ENCODE measurements at regions not wholly inside any gene's neighbourhood (a gene's known extent, or its start where the extent isn't known, plus 50 kb on each side); places are given as distances from the start of the nearest gene placed in this dataset.

GRCh38 chr2:172364261-172364660 is 63.1 kb upstream of the ITGA6 start:
- no peak for TF ChIP-seq CTCF (IDR thresholded peaks at IDR 0.05)
- TF ChIP-seq POLR2AphosphoS5 (IDR thresholded peaks at IDR 0.05; ENCODE audit: low read depth, low read length) = no peak

All from Panc1 (cell line).